AG04449 (cell line): ENCODE measurements at regions not wholly inside any gene's neighbourhood (a gene's known extent, or its start where the extent isn't known, plus 50 kb on each side); places are given as distances from the start of the nearest gene placed in this dataset.

Experiments
- CTCF ChIA-PET: fragments of 350-600 bp; formaldehyde crosslinking; extraction: SDS; loops from one replicate; lab custom pipeline; 2021; ENCODE audit warnings: antibody characterized with exemption; lab: Yijun Ruan, JAX
- POLR2A ChIA-PET: fragments of 400-600, 350-600 bp; formaldehyde crosslinking; extraction: SDS; loops from one replicate; lab custom pipeline; 2020; ENCODE audit warnings: antibody characterized with exemption, inconsistent platforms; lab: Yijun Ruan, JAX
- DNase-seq: peaks from one replicate; pipeline ENCODE4 v3.0.0-alpha.2; 2010; ENCODE audit warnings: low read depth, low spot score
- H3K4me3 ChIP-seq: 2 replicates; pipeline ENCODE4 v1.5.1; 2011; ENCODE audit warnings: low read depth, mild to moderate bottlenecking, control low read depth, low read length
- TF ChIP-seq, protein P1 (sequence below): IDR thresholded peaks from one replicate; pipeline ENCODE4 v1.5.1; 2011; ENCODE audit warnings: mild to moderate bottlenecking, moderate library complexity, low read length, control low read depth, inconsistent platforms; ENCODE audit not compliant: insufficient read depth; ENCODE audit errors: missing control alignments

DNA sequence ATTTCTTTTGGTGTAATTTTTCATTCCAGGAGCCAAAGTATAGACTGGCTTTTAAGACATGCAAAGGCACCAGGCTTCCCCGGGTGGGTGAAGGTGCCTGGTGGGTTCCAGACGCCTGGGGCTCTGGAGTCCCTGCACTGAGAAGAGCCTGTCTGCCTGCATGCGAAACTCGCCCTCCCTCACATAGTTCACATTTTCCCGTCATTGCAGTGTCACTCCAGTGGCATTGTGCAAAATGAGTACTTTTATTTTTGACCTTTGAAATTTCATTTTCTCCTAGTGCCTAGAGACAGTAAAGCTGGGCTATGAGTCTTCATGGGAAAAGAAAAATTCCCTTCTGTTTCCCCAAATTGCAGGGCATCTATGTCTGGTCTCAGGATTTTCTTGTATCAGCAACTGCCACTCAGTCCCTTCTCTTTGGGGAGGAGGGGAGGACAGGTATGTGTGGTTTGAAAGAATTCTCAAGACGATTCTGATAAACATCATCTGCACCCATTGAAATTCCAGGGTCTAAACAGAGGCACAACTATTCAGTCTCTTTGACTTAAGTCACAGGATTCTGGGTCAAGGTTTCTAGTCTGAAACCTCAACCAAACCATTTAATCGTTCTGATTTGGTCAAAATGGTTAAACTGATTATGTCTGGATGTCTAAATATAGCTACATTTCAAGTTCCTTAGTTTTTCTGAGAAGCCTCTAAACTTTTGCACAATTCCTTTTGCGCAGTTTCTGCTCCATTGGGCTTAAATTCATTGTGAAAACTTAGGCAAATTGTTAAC lies 107.8 kb downstream of the CYP26A1 start:
- ChIA-PET POLR2A (no interaction called here), CTCF (no interaction called here)
- no peak for DNase-seq
- H3K4me3 ChIP-seq, result no peak overlapping the region
- TF ChIP-seq, protein P1, sequence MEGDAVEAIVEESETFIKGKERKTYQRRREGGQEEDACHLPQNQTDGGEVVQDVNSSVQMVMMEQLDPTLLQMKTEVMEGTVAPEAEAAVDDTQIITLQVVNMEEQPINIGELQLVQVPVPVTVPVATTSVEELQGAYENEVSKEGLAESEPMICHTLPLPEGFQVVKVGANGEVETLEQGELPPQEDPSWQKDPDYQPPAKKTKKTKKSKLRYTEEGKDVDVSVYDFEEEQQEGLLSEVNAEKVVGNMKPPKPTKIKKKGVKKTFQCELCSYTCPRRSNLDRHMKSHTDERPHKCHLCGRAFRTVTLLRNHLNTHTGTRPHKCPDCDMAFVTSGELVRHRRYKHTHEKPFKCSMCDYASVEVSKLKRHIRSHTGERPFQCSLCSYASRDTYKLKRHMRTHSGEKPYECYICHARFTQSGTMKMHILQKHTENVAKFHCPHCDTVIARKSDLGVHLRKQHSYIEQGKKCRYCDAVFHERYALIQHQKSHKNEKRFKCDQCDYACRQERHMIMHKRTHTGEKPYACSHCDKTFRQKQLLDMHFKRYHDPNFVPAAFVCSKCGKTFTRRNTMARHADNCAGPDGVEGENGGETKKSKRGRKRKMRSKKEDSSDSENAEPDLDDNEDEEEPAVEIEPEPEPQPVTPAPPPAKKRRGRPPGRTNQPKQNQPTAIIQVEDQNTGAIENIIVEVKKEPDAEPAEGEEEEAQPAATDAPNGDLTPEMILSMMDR, result no peak

DNA sequence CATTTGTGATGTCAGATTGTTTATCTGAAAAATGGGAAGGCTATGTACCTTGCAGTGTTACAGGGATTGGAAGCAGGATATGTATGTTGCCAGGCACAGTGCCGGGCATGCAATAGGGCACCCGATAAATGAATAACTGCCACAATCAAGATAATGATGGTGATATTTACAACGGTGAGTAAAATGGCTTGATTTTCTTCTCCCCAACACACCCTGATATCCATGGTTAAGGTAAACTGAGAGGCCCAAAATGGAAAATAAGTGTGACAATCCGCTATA lies 108.3 kb downstream of the CYP26A1 start:
- POLR2A ChIA-PET, result no interaction called here
- DNase-seq, result no peak
- H3K4me3 ChIP-seq, result no peak overlapping the region
- TF ChIP-seq, protein P1, result no peak
- CTCF ChIA-PET, result no interaction called here

DNA sequence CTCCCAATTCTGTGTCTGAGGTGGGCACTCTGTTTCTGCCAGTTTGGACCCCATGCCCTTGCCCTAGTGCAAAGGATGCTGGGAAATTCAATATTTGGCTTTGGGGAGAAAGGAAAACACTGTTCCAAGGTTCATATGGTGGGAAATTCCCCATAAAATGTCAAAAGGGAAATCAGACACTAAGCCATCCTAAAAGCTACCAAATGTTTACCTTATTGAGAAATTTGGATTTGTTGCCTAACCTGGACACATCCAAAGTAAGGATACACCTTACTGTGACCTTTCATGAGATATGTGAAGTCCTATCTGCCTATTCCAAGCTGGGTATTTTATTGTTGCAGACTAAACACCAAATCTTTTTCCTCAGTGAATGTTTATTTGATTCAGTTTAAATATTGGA lies 109.1 kb downstream of the CYP26A1 start:
- TF ChIP-seq, protein P1, result no peak
- DNase-seq, result no peak
- POLR2A ChIA-PET, result no interaction called here
- CTCF ChIA-PET, result interaction anchor here (1.0 kb wide), 1 partner anchor 340 kb away, joined by 3 read pairs; no protein-coding TSS in a partner anchor
- no peak overlapping the region for H3K4me3 ChIP-seq

DNA sequence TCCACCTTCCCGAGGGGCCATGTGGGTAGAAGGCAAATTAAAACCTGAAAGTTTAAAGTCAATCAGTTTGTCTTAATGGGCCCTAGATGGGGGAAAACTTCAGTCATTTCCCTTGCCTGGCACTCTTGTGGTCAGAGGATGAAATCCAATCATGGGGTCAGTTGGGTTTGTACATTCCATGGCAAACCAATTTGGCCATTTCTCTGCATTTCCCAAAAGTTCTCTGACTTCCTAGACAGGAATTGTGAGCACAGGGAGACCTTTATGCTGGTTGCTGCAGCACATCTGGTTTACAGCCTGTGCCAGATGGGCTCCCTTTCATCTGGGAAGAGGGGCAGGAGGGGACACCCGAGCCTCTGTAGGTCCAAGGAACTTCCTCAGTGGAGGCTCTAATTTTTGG lies 113.0 kb downstream of the CYP26A1 start:
- DNase-seq, result no peak
- POLR2A ChIA-PET, result no interaction called here
- no peak overlapping the region for H3K4me3 ChIP-seq
- CTCF ChIA-PET, result no interaction called here
- TF ChIP-seq, protein P1, result no peak

DNA sequence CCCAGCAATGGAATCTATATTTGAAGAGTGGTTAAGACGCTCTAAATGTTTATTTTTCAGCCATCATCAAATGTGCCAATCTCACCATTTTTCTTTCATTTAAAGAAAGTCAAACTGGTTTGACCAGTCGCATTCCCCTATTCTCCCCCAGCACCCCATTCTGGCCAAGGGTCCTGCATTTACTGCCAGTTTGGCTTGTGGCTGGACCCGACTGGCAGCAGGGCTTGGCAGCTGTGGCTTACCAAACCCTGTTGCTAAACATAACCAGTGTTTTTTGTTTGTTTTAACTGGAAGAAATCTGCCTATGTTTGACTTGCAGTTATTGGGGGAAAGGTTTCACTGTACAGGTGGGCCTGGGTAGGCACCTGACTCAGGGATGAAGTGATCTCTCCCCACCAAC lies 116.3 kb downstream of the CYP26A1 start:
- DNase-seq, result no peak
- CTCF ChIA-PET, result no interaction called here
- POLR2A ChIA-PET, result no interaction called here
- TF ChIP-seq, protein P1, result no peak
- no peak overlapping the region for H3K4me3 ChIP-seq

DNA sequence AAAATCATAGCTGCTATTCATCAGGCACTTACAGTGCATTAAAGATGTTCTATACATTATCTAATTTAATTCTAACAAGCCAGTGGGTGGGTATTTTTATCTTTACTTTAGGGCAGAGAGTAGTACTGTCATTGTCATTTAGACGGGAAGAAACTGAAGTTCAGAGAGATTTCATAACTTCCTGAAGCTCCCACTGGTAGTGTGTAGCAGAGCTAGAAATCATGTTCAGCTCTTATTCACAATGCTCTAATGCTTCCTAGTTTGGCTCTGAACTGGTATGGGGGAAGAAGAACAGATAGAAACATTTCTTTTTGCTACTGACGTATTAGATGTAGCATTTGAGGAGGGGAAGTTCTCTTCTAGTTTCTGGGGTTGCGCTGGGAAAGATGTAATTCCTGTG lies 116.7 kb downstream of the CYP26A1 start:
- TF ChIP-seq, protein P1, result no peak
- ChIA-PET CTCF (no interaction called here), POLR2A (no interaction called here)
- no peak overlapping the region for H3K4me3 ChIP-seq
- DNase-seq, result no peak
